Stomach (tissue), 8 donors: ENCODE measurements at regions not wholly inside any gene's neighbourhood (a gene's known extent, or its start where the extent isn't known, plus 50 kb on each side); places are given as distances from the start of the nearest gene placed in this dataset.

Experiments
- DNase-seq, 2 donors: peaks; one replicate each; pipeline versions ENCODE4 v3.0.0 to v3.0.0-alpha.2; 2013 to 2019
- H3K27ac ChIP-seq, 5 donors: fragments of 200-600 bp in 4 of 5; sonication (generic) in 4 of 5; one replicate each; pipeline ENCODE4 v1.5.1; 2013 to 2019; ENCODE audit warnings: mild to moderate bottlenecking in 1 of 5, moderate library complexity in 1 of 5
- H3K27me3 ChIP-seq, 3 donors: fragments of 200-600 bp; sonication (generic); one replicate each; pipeline ENCODE4 v1.5.1; 2017 to 2019; ENCODE audit warnings: mixed run types in 1 of 3
- H3K36me3 ChIP-seq, 4 donors: fragments of 200-600 bp; sonication (generic); 1 replicate in 3 of 4; 2 replicates in 1 of 4; pipeline ENCODE4 v1.5.1; 2016 to 2019
- H3K4me1 ChIP-seq, 4 donors: fragments of 200-600 bp; sonication (generic); one replicate each; pipeline ENCODE4 v1.5.1; 2016 to 2019
- H3K4me3 ChIP-seq, 4 donors: fragments of 200-600 bp; sonication (generic) in 3 of 4; one replicate each; pipeline ENCODE4 v1.5.1; 2016 to 2019; ENCODE audit warnings: mild to moderate bottlenecking in 1 of 4
- H3K9me3 ChIP-seq, 4 donors: fragments of 200-600 bp; sonication (generic); one replicate each; pipeline ENCODE4 v1.5.1; 2016 to 2019
- CTCF ChIP-seq, 7 experiments: fragments of 450-650 bp in 4 of 7; fragments of 200-600 bp in 3 of 7; sonication (generic) in 3 of 7; IDR thresholded peaks; one replicate each; pipeline ENCODE4 v1.5.1; 2016 to 2019; ENCODE audit warnings: antibody characterized with exemption in 7 of 7, control low read depth in 2 of 7, mild to moderate bottlenecking in 1 of 7
- EP300 ChIP-seq: sonication (generic); formaldehyde crosslinking; IDR thresholded peaks from one replicate; pipeline ENCODE4 v1.6.1; 2017; ENCODE audit warnings: antibody characterized with exemption
- POLR2A ChIP-seq, 4 donors: fragments of 450-650 bp; IDR thresholded peaks; one replicate each; pipeline ENCODE4 v1.6.1; 2016; ENCODE audit warnings: antibody characterized with exemption in 4 of 4, control low read depth in 2 of 4, mild to moderate bottlenecking in 1 of 4, moderate library complexity in 1 of 4
- POLR2AphosphoS5 ChIP-seq, 3 donors: sonication (generic); formaldehyde crosslinking; IDR thresholded peaks; one replicate each; pipeline ENCODE4 v1.6.1; 2016; ENCODE audit warnings: antibody characterized with exemption in 3 of 3
- WGBS, 5 donors: extraction: QIAGEN DNeasy Blood & Tissue Kit in 3 of 5; methylation state at CpG; one replicate each; pipeline versions ENCODE4 v1.1.5 to v1.1.7; 2013 to 2018; 5-methylcytosine and 5-hydroxymethylcytosine counted together
- intact Hi-C: fragments of 100-400 bp; cut with DNase I; formaldehyde crosslinking; loops from one replicate; pipeline ENCODE4 v1.15.1; 2023; ENCODE audit warnings: low total_unique reads
- small RNA-seq, 4 donors: library from RNA; depleted of rRNA; stranded (forward); fragments of <200 nt; gene quantifications; one replicate each; pipeline ENCODE3, GENCODE V24; 2016
- donor health status: healthy with polysubstance abuse.
- donor health status: Bipolar disorder and iron deficiency.
- donor health status: healthy.

- H3K36me3 ChIP-seq, result no peaks in the 10 kb centered on the region
- peak in 1 of 2 donors; percentile 65 for DNase-seq
- intact Hi-C loops, result no loop called here
- TF ChIP-seq POLR2A (IDR thresholded peaks at IDR 0.05) (no peak), EP300 (no peak), CTCF (IDR thresholded peaks at IDR 0.05) (no peak), POLR2AphosphoS5 (IDR thresholded peaks at IDR 0.05) (no peak)
- H3K4me3 ChIP-seq, result no peak overlapping the region
- 18 to 22% (median 19%) methylated on average over 6 of the region's 6 CpGs for WGBS, 5 donors
- no peaks in the 10 kb centered on the region for H3K9me3 ChIP-seq
- no peaks in the 10 kb centered on the region for H3K27me3 ChIP-seq
- peaks cover 0 to 35% (median 23%) of the 10 kb centered on the region in 4 donors for H3K4me1 ChIP-seq
- H3K27ac ChIP-seq, result peak overlapping the region in 3 of 5 donors; percentile 30 to 57 (median 49)
Measured at GRCh38 chr7:80277434-80278427, 143.1 kb downstream of the GNAI1 start.

Small RNAs in the stretch of these regions (small RNA-seq; reads per million reads assigned to genes)
- gene RN7SL35P, result 0 reads per million in 4 donors
- 0 reads per million in 4 donors for gene SNRPBP1
